SK-N-SH (cell line): ENCODE measurements at regions not wholly inside any gene's neighbourhood (a gene's known extent, or its start where the extent isn't known, plus 50 kb on each side); places are given as distances from the start of the nearest gene placed in this dataset.

Source experiments
- CTCF ChIA-PET: fragments of 300-600, 350-600 bp; formaldehyde crosslinking; extraction: SDS; loops from one replicate; lab custom pipeline; 2021; lab: Yijun Ruan, JAX
- POLR2A ChIA-PET: fragments of 350-600 bp; sonication (Branson Sonifier 250); formaldehyde crosslinking; extraction: SDS; loops from one replicate; lab custom pipeline; 2020; ENCODE audit warnings: antibody characterized with exemption, inconsistent platforms; lab: Yijun Ruan, JAX
- DNase-seq: peaks from one replicate; pipeline ENCODE4 v3.0.0; 2012
- H2AFZ ChIP-seq: fragments of 200-600 bp; sonication (generic); 2 replicates; pipeline ENCODE4 v1.8.1; 2016; ENCODE audit warnings: antibody characterized with exemption, mild to moderate bottlenecking, low read depth
- H3F3A ChIP-seq: fragments of 200-600 bp; sonication (generic); replicated peaks from 2 replicates; pipeline ENCODE3; 2016; ENCODE audit warnings: antibody characterized with exemption, mild to moderate bottlenecking; ENCODE audit not compliant: insufficient read depth
- H3K27ac ChIP-seq, 2 experiments: fragments of 200-500 bp in 1 of 2; fragments of 200-600 bp in 1 of 2; sonication (Bioruptor generic) in 1 of 2; sonication (generic), shearing (Covaris generic) in 1 of 2; 2 replicates each; pipeline versions ENCODE4 v1.5.1 to v1.6.1; 2014 to 2016; ENCODE audit warnings: low read depth in 2 of 2, inconsistent platforms in 1 of 2, low read length in 1 of 2, mild to moderate bottlenecking in 1 of 2, mixed read lengths in 1 of 2
- H3K27me3 ChIP-seq: fragments of 200-600 bp; sonication (generic), shearing (Covaris generic); 2 replicates; pipeline ENCODE4 v1.6.1; 2016; ENCODE audit warnings: mixed run types; ENCODE audit not compliant: insufficient read depth
- H3K36me3 ChIP-seq, 2 experiments: fragments of 200-500 bp in 1 of 2; fragments of 200-600 bp in 1 of 2; sonication (Bioruptor generic) in 1 of 2; sonication (generic) in 1 of 2; replicated peaks in 1 of 2; 2 replicates each; pipeline versions ENCODE3 to v1.5.1; 2014 to 2016; ENCODE audit warnings: low read length in 1 of 2, mild to moderate bottlenecking in 1 of 2; ENCODE audit not compliant: insufficient read depth in 2 of 2, control insufficient read depth in 1 of 2
- H3K4me1 ChIP-seq, 2 experiments: fragments of 200-500 bp in 1 of 2; fragments of 200-600 bp in 1 of 2; sonication (Bioruptor generic) in 1 of 2; sonication (generic), shearing (Covaris generic) in 1 of 2; 2 replicates each; pipeline versions ENCODE4 v1.5.1 to v1.6.1; 2014 to 2016; ENCODE audit warnings: low read depth in 1 of 2, low read length in 1 of 2, mixed run types in 1 of 2; ENCODE audit not compliant: insufficient read depth in 2 of 2, control insufficient read depth in 1 of 2
- H3K4me2 ChIP-seq: fragments of 200-600 bp; sonication (generic), shearing (Covaris generic); 2 replicates; pipeline ENCODE4 v1.6.1; 2017; ENCODE audit warnings: mixed run types
- H3K4me3 ChIP-seq, 2 experiments: fragments of 200-500 bp in 1 of 2; fragments of 200-600 bp in 1 of 2; sonication (Bioruptor generic) in 1 of 2; sonication (generic), shearing (Covaris generic) in 1 of 2; 2 replicates each; pipeline versions ENCODE4 v1.5.1 to v1.8.1; 2014 to 2016; ENCODE audit warnings: low read depth in 2 of 2, inconsistent platforms in 1 of 2, low read length in 1 of 2, mild to moderate bottlenecking in 1 of 2, mixed read lengths in 1 of 2, moderate library complexity in 1 of 2
- H3K79me2 ChIP-seq: fragments of 200-600 bp; sonication (generic); 2 replicates; pipeline ENCODE4 v1.8.1; 2017; ENCODE audit warnings: mild to moderate bottlenecking; ENCODE audit not compliant: insufficient read depth
- H3K9ac ChIP-seq: fragments of 200-600 bp; sonication (generic); 2 replicates; pipeline ENCODE4 v1.6.1; 2017; ENCODE audit warnings: mixed run types
- H3K9me2 ChIP-seq: fragments of 200-600 bp; sonication (generic); 2 replicates; pipeline ENCODE4 v1.6.1; 2017; ENCODE audit warnings: mixed run types
- H3K9me3 ChIP-seq: fragments of 200-600 bp; sonication (generic); 2 replicates; pipeline ENCODE4 v1.6.1; 2017; ENCODE audit warnings: mixed run types, mild to moderate bottlenecking, moderate library complexity
- H4K20me1 ChIP-seq: fragments of 200-600 bp; sonication (generic); 2 replicates; pipeline ENCODE4 v1.6.1; 2017; ENCODE audit warnings: mild to moderate bottlenecking, mixed run types; ENCODE audit not compliant: insufficient read depth
- CHD2 ChIP-seq: fragments of 150-350 bp; IDR thresholded peaks from 2 replicates; pipeline ENCODE4 v1.6.1; 2018; ENCODE audit warnings: low read length; ENCODE audit not compliant: partially characterized antibody
- CTCF ChIP-seq: fragments of 200-600 bp; sonication (generic); IDR thresholded peaks from 2 replicates; pipeline ENCODE4 v1.6.1; 2017; ENCODE audit warnings: antibody characterized with exemption, mild to moderate bottlenecking, moderate library complexity
- ELF1 ChIP-seq: IDR thresholded peaks from 2 replicates; pipeline ENCODE4 v1.4.0; 2012
- EZH2phosphoT487 ChIP-seq: fragments of 200-600 bp; sonication (generic); IDR thresholded peaks from 2 replicates; pipeline ENCODE4 v1.6.1; 2017; ENCODE audit warnings: low read depth, mixed run types, mild to moderate bottlenecking, antibody characterized with exemption, moderate library complexity, borderline replicate concordance
- FOXM1 ChIP-seq: IDR thresholded peaks from 2 replicates; pipeline ENCODE4 v1.4.0; 2012; ENCODE audit warnings: low read depth, mild to moderate bottlenecking
- GATA2 ChIP-seq: sonication (generic); formaldehyde crosslinking; IDR thresholded peaks from 2 replicates; pipeline ENCODE4 v1.5.0; 2020; ENCODE audit warnings: mild to moderate bottlenecking, missing genetic modification reagents
- IRF3 ChIP-seq: fragments of 150-350 bp; IDR thresholded peaks from 2 replicates; pipeline ENCODE4 v1.6.1; 2016; ENCODE audit warnings: mild to moderate bottlenecking, low read depth, low read length
- JUND ChIP-seq: IDR thresholded peaks from 2 replicates; pipeline ENCODE4 v1.4.0; 2012
- MEF2A ChIP-seq: IDR thresholded peaks from 2 replicates; pipeline ENCODE4 v1.4.0; 2012; ENCODE audit warnings: low read depth, borderline replicate concordance
- NRF1 ChIP-seq: IDR thresholded peaks from 2 replicates; pipeline ENCODE4 v1.6.1; 2012; ENCODE audit warnings: low read depth, mild to moderate bottlenecking, low read length
- PBX3 ChIP-seq: IDR thresholded peaks from 2 replicates; pipeline ENCODE4; 2012
- POLR2AphosphoS5 ChIP-seq: IDR thresholded peaks from 2 replicates; pipeline ENCODE4 v1.6.1; 2012; ENCODE audit warnings: low read depth, low read length
- RAD21 ChIP-seq: IDR thresholded peaks from 2 replicates; pipeline ENCODE4 v1.6.1; 2012; ENCODE audit warnings: mild to moderate bottlenecking, low read length
- RFX5 ChIP-seq: IDR thresholded peaks from 2 replicates; pipeline ENCODE4 v1.6.1; 2012; ENCODE audit warnings: mild to moderate bottlenecking, improper control_type of control experiment, low read length
- SIN3A ChIP-seq: IDR thresholded peaks from 2 replicates; pipeline ENCODE4 v1.6.1; 2012; ENCODE audit warnings: low read depth, mild to moderate bottlenecking, low read length, moderate library complexity, borderline replicate concordance
- SMC3 ChIP-seq: IDR thresholded peaks from 2 replicates; pipeline ENCODE4 v1.6.1; 2012; ENCODE audit warnings: low read depth, low read length, improper control_type of control experiment
- USF1 ChIP-seq: IDR thresholded peaks from 2 replicates; pipeline ENCODE4 v1.4.0; 2012; ENCODE audit warnings: low read depth, borderline replicate concordance
- USF2 ChIP-seq: fragments of 150-350 bp; IDR thresholded peaks from 2 replicates; pipeline ENCODE4 v1.6.1; 2017; ENCODE audit warnings: antibody characterized with exemption, low read length, low read depth, borderline replicate concordance
- YY1 ChIP-seq: IDR thresholded peaks from 2 replicates; pipeline ENCODE4 v1.4.0; 2012; ENCODE audit warnings: low read depth, mild to moderate bottlenecking
- ZBTB33 ChIP-seq: IDR thresholded peaks from 2 replicates; pipeline ENCODE4 v1.4.0; 2012; ENCODE audit warnings: low read depth, borderline replicate concordance
- WGBS: methylation state at CpG from one replicate; pipeline ENCODE4 v1.1.6; 2017; ENCODE audit warnings: low lambda C conversion rate; 5-methylcytosine and 5-hydroxymethylcytosine counted together

GRCh38 chr9:33714989-33715388 is 80.4 kb upstream of the PRSS3 start:
- Histone ChIP-seq H3K4me1 (no peaks in the 10 kb centered on the region), H4K20me1 (no peaks in the 10 kb centered on the region), H2AFZ (no peak overlapping the region), H3K4me2 (no peak overlapping the region), H3K4me3 (no peak overlapping the region), H3K27me3 (no peaks in the 10 kb centered on the region), H3K9me3 (no peaks in the 10 kb centered on the region), H3F3A (no peaks in the 10 kb centered on the region), H3K79me2 (no peaks in the 10 kb centered on the region), H3K36me3 (no peaks in the 10 kb centered on the region), H3K9me2 (no peaks in the 10 kb centered on the region), H3K27ac (no peak overlapping the region), H3K9ac (no peak overlapping the region)
- 54% methylated on average over 2 of the region's 2 CpGs for WGBS
- ChIA-PET CTCF (interaction anchor here (0.7 kb wide), 1 partner anchor 91 kb away, joined by 4 read pairs; no protein-coding TSS in a partner anchor), POLR2A (no interaction called here)
- DNase-seq = no peak
- TF ChIP-seq NRF1 = no peak
- no peak for TF ChIP-seq ELF1
- TF ChIP-seq SMC3 = no peak

- CTCF ChIA-PET = interaction anchor here (1.2 to 11.0 kb wide), 4 partner anchors 10 to 96 kb away, joined by 3 to 496 read pairs (median 12); no protein-coding TSS in a partner anchor
- H3K4me2 ChIP-seq = no peak overlapping the region
- TF ChIP-seq YY1 (no peak), CTCF (no peak), EZH2phosphoT487 (no peak), CHD2 (no peak), IRF3 (no peak), GATA2 (CRISPR knock-in tag) (no peak), PBX3 (no peak), FOXM1 (no peak), SIN3A (no peak), RFX5 (no peak), USF2 (no peak), RAD21 (no peak), JUND (no peak), SMC3 (no peak), MEF2A (no peak), ZBTB33 (no peak), USF1 (no peak), POLR2AphosphoS5 (no peak)
- TF ChIP-seq, all 33 proteins: peak for 0
- H3K36me3 ChIP-seq = no peaks in the 10 kb centered on the region
- H2AFZ ChIP-seq = no peak overlapping the region
- no peaks in the 10 kb centered on the region for H4K20me1 ChIP-seq
- H3K9me3 ChIP-seq = no peaks in the 10 kb centered on the region
- H3K27ac ChIP-seq = no peak overlapping the region
- POLR2A ChIA-PET = no interaction called here
- no peaks in the 10 kb centered on the region for H3K9me2 ChIP-seq
- 70% methylated on average over 7 of the region's 7 CpGs for WGBS
- H3K4me3 ChIP-seq = no peak overlapping the region
- no peak for DNase-seq
- no peak overlapping the region for H3K9ac ChIP-seq
- no peaks in the 10 kb centered on the region for H3K79me2 ChIP-seq
- peaks cover 0 to 3% of the 10 kb centered on the region in 2 experiments; a peak in 1 of 4 replicates for H3K4me1 ChIP-seq
- H3F3A ChIP-seq = no peaks in the 10 kb centered on the region
- no peaks in the 10 kb centered on the region for H3K27me3 ChIP-seq
Observed at GRCh38 chr9:33718987-33719386, 76.4 kb upstream of the PRSS3 start.
